ENCODE measurements at regions not wholly inside any gene's neighbourhood (a gene's known extent, or its start where the extent isn't known, plus 50 kb on each side); places are given as distances from the start of the nearest gene placed in this dataset.

DNA sequence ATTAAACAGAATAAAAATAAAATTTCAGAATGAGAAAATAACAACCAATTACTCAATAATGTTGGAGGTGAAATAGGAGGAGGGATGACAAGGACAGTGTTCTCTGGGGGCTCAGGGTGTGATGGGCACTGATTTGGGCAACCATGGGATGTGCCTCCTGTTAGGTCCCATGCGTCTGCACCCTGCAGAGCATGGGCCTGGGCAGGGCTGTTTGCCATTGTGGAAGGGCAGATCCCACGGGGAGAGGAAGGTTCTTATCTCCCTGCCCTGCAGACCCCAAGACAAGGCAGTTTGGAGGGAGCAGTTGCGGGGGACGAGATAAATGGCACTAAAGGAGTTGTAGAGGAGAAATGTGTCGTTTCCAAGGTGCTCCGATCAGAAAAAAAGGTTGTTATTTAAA is 206.3 kb downstream of the THBS2 start:
- no peak for DNase-seq (ENCODE audit: low read depth in 2 of 2)

DNA sequence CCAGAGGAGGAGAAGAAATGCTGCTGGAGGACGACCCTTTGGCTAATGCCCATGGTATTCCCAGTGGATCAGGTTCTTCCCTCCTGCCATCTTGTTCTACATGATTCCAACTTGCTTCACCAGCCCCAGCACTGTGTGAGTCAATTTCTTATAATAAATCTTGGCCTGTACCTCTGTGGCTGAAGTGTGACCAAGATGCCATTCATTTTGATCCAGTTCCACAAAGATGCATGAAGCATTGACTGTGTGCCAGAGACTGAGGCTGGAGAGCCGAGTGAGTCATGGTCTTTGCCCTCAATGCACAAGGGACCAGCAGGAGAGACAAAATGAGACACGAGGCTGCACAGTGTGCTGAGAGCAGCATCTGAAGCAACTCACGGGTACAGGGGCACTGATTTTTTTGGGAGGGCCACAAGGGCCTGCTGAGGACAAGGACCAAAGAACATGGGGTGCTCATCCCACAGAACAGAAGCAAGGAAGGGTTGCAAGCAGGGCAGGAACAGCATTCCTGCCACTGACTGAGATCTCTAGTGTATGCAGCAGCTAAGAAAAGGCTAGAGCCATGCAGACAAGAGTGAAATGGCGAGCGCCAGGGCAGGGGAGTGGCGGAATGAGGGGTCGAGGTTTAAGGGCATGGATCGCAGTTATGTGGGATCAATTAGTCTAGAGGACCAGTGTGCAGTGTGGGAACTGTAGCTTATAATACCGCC is 207.0 kb downstream of the THBS2 start:
- DNase-seq (ENCODE audit: low read depth in 2 of 2), result no peak

GRCh38 chr6:169046021-169046420 is 207.6 kb downstream of the THBS2 start:
- no peak for DNase-seq (ENCODE audit: low read depth in 2 of 2)

DNA sequence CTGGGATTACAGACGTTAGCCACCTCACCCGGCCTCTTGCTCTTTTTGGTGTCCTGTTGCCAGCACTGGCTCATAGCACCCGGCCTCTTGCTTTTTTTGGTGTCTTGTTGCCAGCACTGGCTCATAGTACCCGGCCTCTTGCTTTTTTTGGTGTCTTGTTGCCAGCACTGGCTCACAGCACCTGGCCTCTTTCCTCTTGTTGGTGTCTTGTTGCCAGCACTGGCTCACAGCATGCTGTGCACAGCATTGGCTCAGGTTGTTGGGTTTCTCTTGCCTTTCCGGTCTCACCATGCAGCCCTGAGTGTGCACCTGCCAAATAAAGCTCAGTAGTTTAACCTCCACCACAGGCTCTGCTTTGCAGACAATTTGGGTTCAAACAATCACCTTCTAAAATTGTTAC is 208.2 kb downstream of the THBS2 start:
- no peak for DNase-seq (ENCODE audit: low read depth in 2 of 2)

GRCh38 chr6:169044381-169045230 is 209.0 kb downstream of the THBS2 start:
- no peak for DNase-seq (ENCODE audit: low read depth in 2 of 2)

- no peak for DNase-seq (ENCODE audit: low read depth in 2 of 2)
These were observed 211.6 kb downstream of the THBS2 start for GRCh38 chr6:169042061-169042460.

- DNase-seq (ENCODE audit: low read depth in 2 of 2), result no peak
These were observed 212.6 kb downstream of the THBS2 start for GRCh38 chr6:169041078-169041477.

- DNase-seq (ENCODE audit: low read depth in 2 of 2), result no peak
These were observed 215.0 kb downstream of the THBS2 start for GRCh38 chr6:169038691-169039090.

DNA sequence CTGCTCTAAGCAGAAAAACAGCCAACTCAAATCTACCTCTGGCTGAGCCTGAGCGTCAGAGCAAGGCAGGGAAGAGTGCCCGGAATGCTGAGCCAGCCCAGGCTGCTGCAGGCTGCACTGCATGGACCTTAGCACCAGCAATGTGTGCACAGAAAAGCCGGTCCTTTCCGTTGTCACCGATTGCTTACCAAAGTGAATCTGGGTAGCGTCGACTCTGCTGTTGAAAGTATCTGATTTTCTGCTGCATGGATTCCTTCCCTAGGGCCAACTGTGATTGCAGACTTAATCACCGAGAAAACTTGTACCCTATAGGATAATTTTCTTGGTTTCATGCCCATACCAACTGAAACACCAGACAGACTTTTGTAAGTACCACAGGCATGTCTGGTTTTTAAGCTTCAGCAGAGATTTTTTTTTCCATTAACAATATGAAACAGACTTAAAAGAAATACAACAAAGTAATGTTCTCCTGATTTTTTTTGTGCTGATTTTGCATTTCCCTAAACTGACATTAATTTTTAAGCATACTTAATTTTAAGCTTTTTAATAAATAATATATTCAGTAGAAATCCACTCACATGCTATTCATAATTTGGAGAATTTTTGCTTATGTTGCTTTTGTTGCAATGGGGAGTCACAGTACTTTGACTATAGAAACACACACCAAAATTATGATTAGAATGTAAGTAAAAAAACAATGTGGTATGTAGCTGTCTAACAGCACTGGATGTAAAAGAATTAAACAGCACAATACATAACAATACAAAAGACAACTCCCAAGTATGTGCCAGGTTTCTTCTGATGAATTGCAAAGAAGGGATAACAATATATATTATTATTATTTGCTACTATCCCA is 218.0 kb downstream of the THBS2 start:
- no peak for DNase-seq (ENCODE audit: low read depth in 2 of 2)

GRCh38 chr6:169034516-169035167 is 219.0 kb downstream of the THBS2 start:
- DNase-seq (ENCODE audit: low read depth in 2 of 2), result no peak

DNA sequence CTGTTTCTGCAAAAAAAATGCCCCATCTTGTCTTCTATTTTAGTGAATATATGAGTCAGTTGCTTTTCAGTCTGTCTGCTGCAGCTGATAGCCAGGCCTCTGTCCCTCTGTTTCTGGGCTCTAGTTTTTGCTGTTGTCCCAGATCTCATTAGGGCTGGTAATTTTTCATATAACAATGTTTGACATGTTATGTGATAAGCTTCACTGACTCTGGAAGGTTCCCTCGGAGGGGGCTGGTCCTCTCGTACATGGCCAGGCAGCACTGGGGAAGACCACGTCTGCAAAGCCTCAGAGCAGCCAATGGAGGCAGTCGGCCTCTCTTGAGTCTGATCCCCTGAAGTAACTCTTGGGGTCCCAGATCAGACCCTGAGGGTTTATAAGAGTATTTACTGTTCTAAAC is 223.8 kb downstream of the THBS2 start:
- no peak for DNase-seq (ENCODE audit: low read depth in 2 of 2)

GRCh38 chr6:169028343-169028742 is 225.3 kb downstream of the THBS2 start:
- DNase-seq (ENCODE audit: low read depth in 2 of 2), result no peak

DNA sequence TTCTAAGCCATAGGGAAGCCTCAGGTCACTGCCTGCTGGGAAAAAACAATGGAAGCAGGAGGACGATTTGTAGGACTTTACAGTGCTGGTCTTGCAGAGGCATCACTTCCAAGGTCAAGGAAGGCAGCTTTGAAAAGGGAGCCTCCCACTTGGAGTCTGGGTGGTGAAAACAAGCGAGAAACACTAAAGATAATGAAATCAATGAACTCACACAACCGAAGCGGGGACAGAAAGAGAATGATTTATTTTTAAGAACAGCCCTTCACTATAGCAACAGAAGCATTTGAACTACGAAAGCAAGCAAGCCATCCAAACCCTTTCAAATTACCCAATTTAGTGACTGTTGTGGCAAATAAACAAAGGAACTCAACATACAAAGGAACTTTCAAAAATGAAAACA is 227.5 kb downstream of the THBS2 start:
- DNase-seq (ENCODE audit: low read depth in 2 of 2), result no peak

GRCh38 chr6:169024047-169024660 is 229.5 kb downstream of the THBS2 start:
- DNase-seq (ENCODE audit: low read depth in 2 of 2), result no peak

- no peak for DNase-seq (ENCODE audit: low read depth in 2 of 2)
These were observed 230.3 kb downstream of the THBS2 start for GRCh38 chr6:169023161-169023874.

- DNase-seq (ENCODE audit: low read depth in 2 of 2), result no peak
These were observed 231.6 kb downstream of the THBS2 start for GRCh38 chr6:169022079-169022478.

GRCh38 chr6:169020821-169021220 is 232.8 kb downstream of the THBS2 start:
- DNase-seq (ENCODE audit: low read depth in 2 of 2), result no peak

- no peak for DNase-seq (ENCODE audit: low read depth in 2 of 2)
These were observed 233.7 kb downstream of the THBS2 start for GRCh38 chr6:169019727-169020491.

GRCh38 chr6:169019111-169019510 is 234.5 kb downstream of the THBS2 start:
- DNase-seq (ENCODE audit: low read depth in 2 of 2), result no peak

DNA sequence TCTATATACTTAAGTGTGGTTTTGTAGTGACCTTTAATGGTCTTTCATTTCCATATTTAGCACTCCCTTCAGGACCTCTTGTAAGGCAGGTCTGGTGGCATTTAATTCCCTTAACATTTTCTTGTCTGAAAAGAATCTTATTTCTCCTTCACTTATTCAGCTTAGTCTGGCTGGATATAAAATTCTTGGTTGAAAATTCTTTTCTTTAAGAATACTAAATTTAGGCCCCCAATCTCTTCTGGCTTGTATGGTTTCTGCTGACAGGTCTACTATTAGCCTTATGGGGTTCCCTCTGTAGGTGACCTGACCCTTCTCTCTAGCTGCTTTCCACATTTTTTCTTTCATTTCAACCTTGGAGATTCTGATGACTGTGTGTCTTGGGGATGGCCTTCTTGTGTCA is 236.9 kb downstream of the THBS2 start:
- DNase-seq (ENCODE audit: low read depth in 2 of 2), result no peak

All from stimulated activated CD8-positive, alpha-beta memory T cell treated with anti-CD3 and anti-CD28 coated beads, Interleukin-7, amount 100 ng/mL, for 4 hours (primary cell).